Stimulated activated memory B cell treated with anti-CD40 and anti-IgM and Interleukin-4, amounts not matched to agents 10 μg/mL and 1 μg/mL and 100 μg/mL, for 72 hours (primary cell): ENCODE measurements at regions not wholly inside any gene's neighbourhood (a gene's known extent, or its start where the extent isn't known, plus 50 kb on each side); places are given as distances from the start of the nearest gene placed in this dataset.
"Not testable (repeated sequence)": the region's sequence is repeated elsewhere in the genome, so short reads cannot be mapped to it uniquely, and the experiment has no call there.

Experiments used
- ATAC-seq: fragments of 150-1000 bp; cut with Tn5 transposase; 2 replicates; pipeline ENCODE4 v1.10.0; 2021
- H3K27ac Mint-ChIP-seq: one replicate; pipeline ENCODE4 v1.8.0; 2022; ENCODE audit warnings: mild to moderate bottlenecking, mixed read lengths
- H3K27me3 Mint-ChIP-seq: one replicate; pipeline ENCODE4 v1.8.0; 2022; ENCODE audit warnings: mixed read lengths
- H3K36me3 Mint-ChIP-seq: one replicate; pipeline ENCODE4 v1.8.0; 2022; ENCODE audit warnings: mixed read lengths
- H3K4me1 Mint-ChIP-seq: one replicate; pipeline ENCODE4 v1.8.0; 2022; ENCODE audit warnings: mixed read lengths
- H3K4me3 Mint-ChIP-seq: one replicate; pipeline ENCODE4 v1.8.0; 2022; ENCODE audit warnings: mild to moderate bottlenecking, moderate library complexity, mixed read lengths
- H3K9me3 Mint-ChIP-seq: one replicate; pipeline ENCODE4 v1.8.0; 2022; ENCODE audit warnings: mixed read lengths

GRCh38 chr1:96075704-96076455, 645.7 kb upstream of the PTBP2 start:
- Mint-ChIP-seq H3K27ac (no peak overlapping the region), H3K27me3 (no peaks in the 10 kb centered on the region), H3K4me3 (no peak overlapping the region), H3K9me3 (peaks cover 4% of the 10 kb centered on the region), H3K36me3 (no peaks in the 10 kb centered on the region), H3K4me1 (no peaks in the 10 kb centered on the region)
- ATAC-seq, result no peak

DNA sequence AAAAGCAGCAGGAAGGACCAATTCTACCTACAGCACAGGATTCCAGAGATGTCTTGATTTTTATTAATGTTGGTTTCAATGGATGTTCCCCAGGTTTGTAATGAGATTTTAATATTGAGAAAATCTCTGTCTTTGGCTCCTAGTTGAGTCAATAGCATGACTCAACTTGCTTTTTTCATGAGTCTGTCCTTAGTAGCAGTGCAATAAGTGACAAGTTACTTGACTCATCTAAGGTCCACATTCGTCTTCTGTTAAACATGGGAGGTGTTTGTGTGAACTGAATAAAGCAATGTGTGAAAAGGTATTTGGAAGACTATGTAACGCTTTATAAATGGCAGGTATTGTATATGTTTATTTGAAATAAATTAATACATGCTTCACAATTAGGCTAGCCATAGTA, 645.0 kb upstream of the PTBP2 start:
- no peak overlapping the region for H3K27ac Mint-ChIP-seq
- H3K27me3 Mint-ChIP-seq, result no peaks in the 10 kb centered on the region
- no peaks in the 10 kb centered on the region for H3K36me3 Mint-ChIP-seq
- H3K9me3 Mint-ChIP-seq, result peaks cover 4% of the 10 kb centered on the region
- no peak for ATAC-seq
- no peak overlapping the region for H3K4me3 Mint-ChIP-seq
- no peaks in the 10 kb centered on the region for H3K4me1 Mint-ChIP-seq

DNA sequence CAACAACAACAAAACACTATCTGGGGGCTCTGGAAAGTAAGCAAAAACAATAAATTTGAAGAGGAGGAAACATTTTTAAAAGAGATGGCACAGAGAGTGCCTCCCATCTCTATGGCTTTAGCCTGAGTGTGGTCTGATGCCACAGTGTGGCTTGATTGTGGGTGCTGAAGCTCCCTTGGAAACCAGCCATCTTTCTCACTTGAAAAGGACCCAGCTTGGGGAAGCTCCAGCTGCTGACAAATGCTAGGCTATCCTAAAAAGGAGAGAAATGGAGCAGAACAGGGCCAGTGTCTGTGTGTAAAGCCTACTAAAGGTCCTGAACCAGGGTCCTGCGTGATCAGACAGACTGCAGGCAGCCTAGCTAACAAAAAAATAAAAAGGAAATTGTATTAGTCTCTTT, 642.0 kb upstream of the PTBP2 start:
- Mint-ChIP-seq H3K36me3 (no peaks in the 10 kb centered on the region), H3K9me3 (peaks cover 4% of the 10 kb centered on the region), H3K4me1 (no peaks in the 10 kb centered on the region), H3K27ac (no peak overlapping the region), H3K4me3 (no peak overlapping the region), H3K27me3 (no peaks in the 10 kb centered on the region)
- ATAC-seq, result no peak

GRCh38 chr1:96080925-96081324, 640.7 kb upstream of the PTBP2 start:
- no peaks in the 10 kb centered on the region for H3K36me3 Mint-ChIP-seq
- peaks cover 4% of the 10 kb centered on the region for H3K9me3 Mint-ChIP-seq
- H3K27ac Mint-ChIP-seq, result no peak overlapping the region
- ATAC-seq, result no peak
- no peaks in the 10 kb centered on the region for H3K4me1 Mint-ChIP-seq
- no peak overlapping the region for H3K4me3 Mint-ChIP-seq
- H3K27me3 Mint-ChIP-seq, result no peaks in the 10 kb centered on the region

DNA sequence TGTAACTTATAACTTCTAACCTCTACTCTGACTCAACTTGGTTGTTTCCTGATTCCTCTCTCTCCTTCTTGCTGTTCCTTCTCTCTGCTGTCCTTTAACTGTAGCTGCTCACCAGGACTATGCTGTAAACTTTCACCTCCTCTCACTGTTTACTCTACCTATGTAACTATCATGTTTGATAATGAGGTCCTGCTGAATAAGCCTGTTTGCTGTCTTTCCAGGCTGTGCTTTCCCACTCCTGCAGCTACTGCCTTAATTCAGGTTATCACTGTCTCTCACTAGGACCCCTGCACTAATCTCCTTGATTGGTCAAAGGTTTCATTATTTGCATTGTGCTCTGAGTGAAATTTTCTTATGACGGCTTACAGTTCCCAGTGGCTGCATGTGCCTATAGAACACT, 633.9 kb upstream of the PTBP2 start:
- Mint-ChIP-seq H3K36me3 (no peaks in the 10 kb centered on the region), H3K27me3 (no peaks in the 10 kb centered on the region), H3K4me3 (no peak overlapping the region), H3K9me3 (peaks cover 2% of the 10 kb centered on the region), H3K4me1 (no peaks in the 10 kb centered on the region), H3K27ac (no peak overlapping the region)
- ATAC-seq, result peak; percentile 8

GRCh38 chr1:96090134-96090533, 631.5 kb upstream of the PTBP2 start:
- H3K4me3 Mint-ChIP-seq, result no peak overlapping the region
- H3K27ac Mint-ChIP-seq, result no peak overlapping the region
- H3K4me1 Mint-ChIP-seq, result no peaks in the 10 kb centered on the region
- no peaks in the 10 kb centered on the region for H3K36me3 Mint-ChIP-seq
- H3K9me3 Mint-ChIP-seq, result peaks cover 2% of the 10 kb centered on the region
- ATAC-seq, result no peak
- H3K27me3 Mint-ChIP-seq, result no peaks in the 10 kb centered on the region

DNA sequence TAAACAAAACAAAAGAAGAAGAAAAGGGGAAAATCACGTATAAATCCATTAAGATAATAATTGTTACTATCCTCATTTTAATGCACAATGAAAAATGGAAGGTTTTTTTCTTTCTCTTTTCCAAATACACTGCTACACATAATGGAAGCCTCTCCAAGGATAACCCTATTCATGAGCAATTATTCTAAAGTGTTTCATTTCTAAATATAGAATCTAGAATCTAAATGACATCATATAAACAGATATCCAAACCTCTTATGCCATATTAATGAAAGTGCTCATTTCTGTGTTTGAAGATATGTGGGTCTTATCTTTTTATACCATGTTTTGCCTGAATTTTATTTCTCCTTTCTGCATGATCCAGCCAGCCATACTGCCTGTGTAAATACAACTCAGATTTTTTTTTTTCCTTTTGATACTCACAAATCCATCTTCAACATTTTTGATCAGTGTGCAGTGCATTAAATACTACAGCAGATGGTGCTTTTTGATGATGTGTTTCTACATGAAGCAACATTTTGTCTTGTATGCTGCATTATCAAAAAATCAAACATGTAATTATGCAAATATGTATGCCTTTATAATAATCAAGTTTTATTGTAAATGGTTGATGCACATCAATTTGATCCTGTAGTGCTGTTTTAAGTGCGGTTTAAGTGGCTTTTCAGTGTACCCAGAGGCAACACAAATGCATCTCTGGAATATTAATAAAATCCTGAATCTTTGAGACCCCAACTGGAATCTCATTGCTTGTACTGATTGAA, 625.6 kb upstream of the PTBP2 start:
- no peak for ATAC-seq
- Mint-ChIP-seq H3K4me3 (no peak overlapping the region), H3K4me1 (no peaks in the 10 kb centered on the region), H3K36me3 (no peaks in the 10 kb centered on the region), H3K27me3 (no peaks in the 10 kb centered on the region), H3K9me3 (peaks cover 2% of the 10 kb centered on the region), H3K27ac (no peak overlapping the region)

DNA sequence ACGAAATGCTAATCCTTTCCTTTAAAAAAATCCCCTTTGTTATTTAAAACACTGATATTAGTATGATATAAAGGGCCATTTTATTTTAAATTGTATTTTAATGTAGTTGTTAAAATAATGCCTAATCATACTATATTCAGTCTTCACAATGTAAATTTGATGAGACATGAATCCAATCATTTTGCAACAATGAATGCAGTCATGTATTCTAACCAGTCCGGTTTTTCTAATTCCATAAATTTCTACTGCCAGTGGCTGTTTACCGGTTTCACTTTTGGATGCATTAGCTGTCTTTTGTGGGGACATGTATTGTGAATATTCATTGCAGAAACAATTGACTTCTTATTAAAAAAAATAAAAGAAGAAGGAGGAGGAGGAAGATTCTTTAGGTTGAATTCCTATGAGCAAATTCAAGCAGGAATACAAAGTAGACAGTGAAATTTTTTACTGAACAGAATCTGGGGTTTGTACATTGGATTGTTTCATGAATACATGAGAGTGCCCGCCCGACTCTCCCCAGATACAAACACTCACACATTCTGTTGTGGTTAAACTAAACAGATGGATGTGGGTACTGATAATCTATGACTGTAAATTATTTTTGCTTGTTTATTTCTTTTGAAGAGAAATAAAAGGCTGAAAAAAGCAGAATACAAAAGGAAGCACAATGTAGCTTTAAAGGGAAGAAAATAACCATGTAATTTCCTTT, 624.8 kb upstream of the PTBP2 start:
- Mint-ChIP-seq H3K36me3 (no peaks in the 10 kb centered on the region), H3K4me1 (no peaks in the 10 kb centered on the region), H3K4me3 (no peak overlapping the region), H3K27ac (no peak overlapping the region), H3K27me3 (no peaks in the 10 kb centered on the region), H3K9me3 (peaks cover 2% of the 10 kb centered on the region)
- no peak for ATAC-seq

DNA sequence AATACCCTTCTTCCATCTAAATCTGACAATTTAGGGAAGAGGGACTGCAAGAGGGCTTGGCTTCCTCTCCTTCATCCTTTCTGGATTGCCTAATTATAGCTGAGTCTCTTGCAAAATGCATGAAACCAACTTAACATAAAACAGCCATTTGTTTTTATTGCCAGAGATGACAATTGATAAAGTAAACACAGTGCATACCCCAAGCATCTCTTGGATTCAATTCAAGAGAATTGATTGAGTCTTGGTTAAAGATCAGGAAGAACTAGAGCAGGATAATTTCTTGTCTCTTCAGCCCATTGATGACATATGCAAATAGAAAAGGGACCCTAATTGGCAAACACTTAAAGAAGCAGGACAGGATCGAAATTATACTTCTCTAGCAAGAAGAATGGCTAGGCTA, 617.1 kb upstream of the PTBP2 start:
- no peaks in the 10 kb centered on the region for H3K36me3 Mint-ChIP-seq
- ATAC-seq, result no peak

GRCh38 chr1:96104906-96105305, 616.7 kb upstream of the PTBP2 start:
- H3K4me1 Mint-ChIP-seq, result no peaks in the 10 kb centered on the region
- ATAC-seq, result no peak
- no peaks in the 10 kb centered on the region for H3K27me3 Mint-ChIP-seq
- no peak overlapping the region for H3K4me3 Mint-ChIP-seq
- H3K27ac Mint-ChIP-seq, result no peak overlapping the region
- no peaks in the 10 kb centered on the region for H3K36me3 Mint-ChIP-seq
- peaks cover 3% of the 10 kb centered on the region for H3K9me3 Mint-ChIP-seq

More for the DNA sequence above, 617.1 kb upstream of the PTBP2 start:
- Mint-ChIP-seq H3K9me3 (peaks cover 3% of the 10 kb centered on the region), H3K27ac (no peak overlapping the region), H3K27me3 (no peaks in the 10 kb centered on the region), H3K4me1 (no peaks in the 10 kb centered on the region), H3K4me3 (no peak overlapping the region)

- Mint-ChIP-seq H3K36me3 (no peaks in the 10 kb centered on the region), H3K27me3 (no peaks in the 10 kb centered on the region), H3K4me3 (no peak overlapping the region), H3K4me1 (no peaks in the 10 kb centered on the region), H3K9me3 (peaks cover 7% of the 10 kb centered on the region), H3K27ac (no peak overlapping the region)
- ATAC-seq, result no peak
Measured at GRCh38 chr1:96116731-96117130, 604.9 kb upstream of the PTBP2 start.

- Mint-ChIP-seq H3K36me3 (no peaks in the 10 kb centered on the region), H3K27ac (no peak overlapping the region), H3K4me1 (no peaks in the 10 kb centered on the region), H3K27me3 (no peaks in the 10 kb centered on the region), H3K4me3 (no peak overlapping the region), H3K9me3 (peaks cover 2% of the 10 kb centered on the region)
- ATAC-seq, result no peak
Measured at GRCh38 chr1:96130432-96130831, 591.2 kb upstream of the PTBP2 start.

GRCh38 chr1:96144636-96145035, 576.9 kb upstream of the PTBP2 start:
- no peak for ATAC-seq
- H3K27me3 Mint-ChIP-seq, result no peaks in the 10 kb centered on the region
- no peaks in the 10 kb centered on the region for H3K4me1 Mint-ChIP-seq
- H3K27ac Mint-ChIP-seq, result no peak overlapping the region
- no peaks in the 10 kb centered on the region for H3K9me3 Mint-ChIP-seq
- H3K4me3 Mint-ChIP-seq, result no peak overlapping the region
- H3K36me3 Mint-ChIP-seq, result no peaks in the 10 kb centered on the region

DNA sequence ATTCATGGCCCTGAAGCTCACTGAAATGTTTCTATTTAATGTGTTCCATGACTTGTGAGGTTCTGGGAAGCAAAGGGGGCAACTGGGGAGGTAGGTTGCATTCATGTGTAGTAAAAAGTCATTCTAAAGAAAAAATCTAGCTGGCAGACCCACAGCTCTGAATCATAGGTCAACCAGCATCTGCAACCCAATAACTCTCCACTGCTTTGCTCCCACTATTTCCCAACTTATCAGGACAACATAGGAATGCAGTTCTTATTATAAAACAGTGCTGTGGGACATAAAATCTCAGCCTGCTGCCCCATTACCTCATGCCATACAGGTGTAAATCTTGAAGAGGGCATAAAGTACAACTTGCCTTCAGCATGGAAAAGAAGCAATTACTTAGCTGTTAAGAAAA, 576.1 kb upstream of the PTBP2 start:
- Mint-ChIP-seq H3K4me3 (no peak overlapping the region), H3K9me3 (no peaks in the 10 kb centered on the region), H3K4me1 (no peaks in the 10 kb centered on the region), H3K36me3 (no peaks in the 10 kb centered on the region), H3K27ac (no peak overlapping the region), H3K27me3 (no peaks in the 10 kb centered on the region)
- no peak for ATAC-seq

DNA sequence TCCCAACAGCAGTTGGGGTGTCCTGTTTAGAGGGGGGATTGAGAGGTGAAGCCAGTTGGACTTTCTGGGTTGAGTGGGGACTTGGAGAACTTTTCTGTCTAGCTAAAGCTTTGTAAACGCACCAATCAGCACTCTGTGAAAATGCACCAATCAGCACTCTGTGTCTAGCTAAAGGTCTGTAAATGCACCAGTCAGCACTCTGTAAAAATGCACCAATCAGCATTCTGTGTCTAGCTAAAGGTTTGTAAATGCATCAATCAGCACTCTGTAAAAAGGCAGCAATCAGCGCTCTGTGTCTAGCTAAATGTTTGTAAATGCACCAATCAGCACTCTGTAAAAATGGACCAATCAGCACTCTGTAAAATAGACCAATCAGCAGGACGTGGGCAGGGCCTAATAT, 568.6 kb upstream of the PTBP2 start:
- not testable (repeated sequence) for H3K27me3 Mint-ChIP-seq, H3K9me3 Mint-ChIP-seq, H3K4me1 Mint-ChIP-seq, H3K36me3 Mint-ChIP-seq, H3K4me3 Mint-ChIP-seq, ATAC-seq, H3K27ac Mint-ChIP-seq

DNA sequence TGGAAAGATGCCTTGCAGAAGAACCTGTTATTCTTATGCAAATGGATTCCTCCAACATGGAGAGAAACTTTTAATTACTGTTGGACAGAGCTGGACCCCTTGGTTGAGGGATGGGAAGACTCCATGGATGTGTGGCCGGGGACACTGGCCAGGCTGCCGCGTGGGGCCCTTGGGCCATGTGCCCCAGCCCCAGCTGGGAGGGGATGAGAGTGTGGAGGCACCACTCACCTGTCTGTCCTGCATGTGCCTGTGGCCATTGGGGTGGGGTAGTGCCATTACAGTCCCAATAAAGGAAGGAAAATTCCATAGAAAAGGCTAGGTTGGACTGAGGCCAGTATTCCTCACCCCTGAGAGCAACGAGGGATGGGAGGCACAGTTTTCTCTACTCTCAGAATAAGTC, 564.5 kb upstream of the PTBP2 start:
- Mint-ChIP-seq H3K27ac (no peak overlapping the region), H3K9me3 (peaks cover 9% of the 10 kb centered on the region), H3K36me3 (no peaks in the 10 kb centered on the region), H3K27me3 (no peaks in the 10 kb centered on the region), H3K4me3 (no peak overlapping the region), H3K4me1 (no peaks in the 10 kb centered on the region)
- no peak for ATAC-seq
